Astrocyte (in vitro differentiated cells and primary cell): ENCODE measurements at regions not wholly inside any gene's neighbourhood (a gene's known extent, or its start where the extent isn't known, plus 50 kb on each side); places are given as distances from the start of the nearest gene placed in this dataset.

Source experiments
- CTCF ChIP-seq: IDR thresholded peaks from 2 replicates; pipeline ENCODE4 v1.5.1; 2011; ENCODE audit warnings: low read depth, mild to moderate bottlenecking, inconsistent platforms, low read length, moderate library complexity; ENCODE audit not compliant: insufficient read depth
- EZH2 ChIP-seq: IDR thresholded peaks from 2 replicates; pipeline ENCODE4 v1.6.1; 2012; ENCODE audit warnings: mild to moderate bottlenecking, low read length, inconsistent platforms; ENCODE audit not compliant: insufficient read depth

DNA sequence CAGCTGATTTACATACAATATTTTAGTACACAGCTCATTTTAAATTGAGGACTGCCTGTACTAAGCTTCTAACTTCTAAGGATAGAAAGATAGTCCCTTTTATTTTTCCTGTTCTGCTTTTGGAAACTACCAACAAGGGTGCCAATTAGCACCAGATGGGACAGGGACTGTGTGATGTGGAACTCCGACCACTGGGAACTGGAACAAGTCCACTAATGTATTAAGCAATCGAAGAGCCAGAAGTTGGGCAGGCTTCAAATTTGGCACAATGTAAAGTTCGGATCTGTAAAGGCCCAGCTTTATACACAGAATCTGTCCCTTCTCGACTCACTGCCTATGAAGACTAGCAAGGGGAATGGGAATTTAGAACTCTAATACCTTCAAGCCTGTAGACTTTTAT, 149.3 kb downstream of the ZC3H11B start:
- TF ChIP-seq EZH2: no peak
- TF ChIP-seq CTCF: no peak
